ENCODE measurements at regions not wholly inside any gene's neighbourhood (a gene's known extent, or its start where the extent isn't known, plus 50 kb on each side); places are given as distances from the start of the nearest gene placed in this dataset.

DNA sequence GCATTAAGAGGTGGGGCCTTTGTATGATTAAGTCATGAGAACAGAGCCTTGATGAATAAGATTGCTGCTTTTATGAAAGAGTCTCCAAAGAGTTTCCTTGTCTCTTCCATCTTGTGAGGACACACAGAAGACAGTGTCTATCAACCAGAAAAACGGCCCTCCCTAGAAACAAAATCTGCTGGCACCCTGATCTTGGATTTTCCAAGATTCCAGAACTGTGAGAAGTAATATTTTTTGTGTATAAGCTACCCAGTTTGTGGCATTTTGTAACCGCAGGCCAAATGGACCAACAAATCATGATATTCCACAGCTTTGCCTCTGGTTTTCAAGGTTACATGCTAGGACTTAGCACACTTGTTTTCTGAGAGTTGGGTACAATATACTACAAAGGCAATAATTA is 687.8 kb downstream of the TDRD15 start:
- H3K36me3 ChIP-seq (ENCODE audit: control insufficient read depth, insufficient read depth, low read length): no peaks in the 10 kb centered on the region
- H3K4me3 ChIP-seq (replicated peaks; ENCODE audit: low read depth, low read length): no peak overlapping the region
- TF ChIP-seq, protein P1, sequence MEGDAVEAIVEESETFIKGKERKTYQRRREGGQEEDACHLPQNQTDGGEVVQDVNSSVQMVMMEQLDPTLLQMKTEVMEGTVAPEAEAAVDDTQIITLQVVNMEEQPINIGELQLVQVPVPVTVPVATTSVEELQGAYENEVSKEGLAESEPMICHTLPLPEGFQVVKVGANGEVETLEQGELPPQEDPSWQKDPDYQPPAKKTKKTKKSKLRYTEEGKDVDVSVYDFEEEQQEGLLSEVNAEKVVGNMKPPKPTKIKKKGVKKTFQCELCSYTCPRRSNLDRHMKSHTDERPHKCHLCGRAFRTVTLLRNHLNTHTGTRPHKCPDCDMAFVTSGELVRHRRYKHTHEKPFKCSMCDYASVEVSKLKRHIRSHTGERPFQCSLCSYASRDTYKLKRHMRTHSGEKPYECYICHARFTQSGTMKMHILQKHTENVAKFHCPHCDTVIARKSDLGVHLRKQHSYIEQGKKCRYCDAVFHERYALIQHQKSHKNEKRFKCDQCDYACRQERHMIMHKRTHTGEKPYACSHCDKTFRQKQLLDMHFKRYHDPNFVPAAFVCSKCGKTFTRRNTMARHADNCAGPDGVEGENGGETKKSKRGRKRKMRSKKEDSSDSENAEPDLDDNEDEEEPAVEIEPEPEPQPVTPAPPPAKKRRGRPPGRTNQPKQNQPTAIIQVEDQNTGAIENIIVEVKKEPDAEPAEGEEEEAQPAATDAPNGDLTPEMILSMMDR (IDR thresholded peaks at IDR 0.05; ENCODE audit: insufficient read depth, low read length, poor library complexity, severe bottlenecking): no peak
- DNase-seq (ENCODE audit: extremely low read depth, insufficient read length): no peak
- no peaks in the 10 kb centered on the region for H3K27me3 ChIP-seq (replicated peaks; ENCODE audit: control insufficient read depth, insufficient read depth, low read length)

- Histone ChIP-seq H3K4me3 (replicated peaks; ENCODE audit: low read depth, low read length) (no peak overlapping the region), H3K36me3 (ENCODE audit: control insufficient read depth, insufficient read depth, low read length) (no peaks in the 10 kb centered on the region), H3K27me3 (replicated peaks; ENCODE audit: control insufficient read depth, insufficient read depth, low read length) (no peaks in the 10 kb centered on the region)
- TF ChIP-seq, protein P1 (IDR thresholded peaks at IDR 0.05; ENCODE audit: insufficient read depth, low read length, poor library complexity, severe bottlenecking): no peak
- no peak for DNase-seq (ENCODE audit: extremely low read depth, insufficient read length)
Observed at GRCh38 chr2:21812766-21813165, 689.0 kb downstream of the TDRD15 start.

DNA sequence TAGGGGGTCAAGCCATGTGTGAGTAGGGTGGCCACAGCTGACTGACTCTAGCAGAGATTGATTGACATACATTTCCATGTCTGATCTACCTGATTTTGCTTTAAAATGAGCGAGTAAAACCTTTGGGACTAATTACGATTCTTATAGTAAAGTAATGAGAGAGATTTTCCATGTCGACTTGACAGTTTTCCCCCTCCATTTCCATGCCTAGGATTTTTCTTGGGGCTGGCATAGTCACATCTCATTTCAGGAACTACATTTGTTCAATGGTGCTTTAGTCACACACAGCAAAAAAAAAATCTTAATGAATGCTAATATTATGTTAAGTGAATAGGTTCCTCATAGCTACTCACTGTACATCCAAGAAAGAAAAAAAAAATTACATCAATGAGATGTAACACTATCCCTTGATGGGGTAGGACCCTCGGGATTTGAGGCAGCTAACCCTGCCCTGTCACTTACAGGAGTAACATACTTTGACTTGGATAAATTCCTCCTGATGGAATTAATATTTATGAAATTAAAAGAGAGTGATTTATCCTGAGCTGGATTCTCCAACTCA is 690.9 kb downstream of the TDRD15 start:
- TF ChIP-seq, protein P1 (IDR thresholded peaks at IDR 0.05; ENCODE audit: insufficient read depth, low read length, poor library complexity, severe bottlenecking): no peak
- no peaks in the 10 kb centered on the region for H3K27me3 ChIP-seq (replicated peaks; ENCODE audit: control insufficient read depth, insufficient read depth, low read length)
- no peaks in the 10 kb centered on the region for H3K36me3 ChIP-seq (ENCODE audit: control insufficient read depth, insufficient read depth, low read length)
- no peak overlapping the region for H3K4me3 ChIP-seq (replicated peaks; ENCODE audit: low read depth, low read length)
- no peak for DNase-seq (ENCODE audit: extremely low read depth, insufficient read length)

GRCh38 chr2:21818212-21818795 is 694.5 kb downstream of the TDRD15 start:
- no peak for DNase-seq (ENCODE audit: extremely low read depth, insufficient read length)
- TF ChIP-seq, protein P1 (IDR thresholded peaks at IDR 0.05; ENCODE audit: insufficient read depth, low read length, poor library complexity, severe bottlenecking): no peak
- Histone ChIP-seq H3K27me3 (replicated peaks; ENCODE audit: control insufficient read depth, insufficient read depth, low read length) (no peaks in the 10 kb centered on the region), H3K4me3 (replicated peaks; ENCODE audit: low read depth, low read length) (no peak overlapping the region), H3K36me3 (ENCODE audit: control insufficient read depth, insufficient read depth, low read length) (no peaks in the 10 kb centered on the region)

DNA sequence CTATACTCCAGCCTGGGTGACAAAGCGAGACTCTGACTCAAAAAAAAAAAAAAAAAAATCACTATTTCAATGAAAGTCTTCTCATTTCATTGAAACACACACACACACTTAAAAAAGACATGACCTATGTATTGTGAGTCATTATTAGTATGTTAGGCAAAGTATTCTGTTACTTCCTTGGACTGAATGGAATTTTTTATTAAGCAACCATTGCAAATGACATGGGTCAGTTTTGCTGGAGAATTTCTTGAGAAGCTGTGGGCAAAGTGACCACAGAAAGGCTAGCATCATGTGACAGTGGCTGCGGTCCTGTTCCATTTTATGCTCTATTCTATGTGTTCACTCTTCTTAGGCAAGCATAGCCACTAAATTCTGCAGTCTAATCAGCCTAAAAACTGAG is 695.7 kb downstream of the TDRD15 start:
- TF ChIP-seq, protein P1 (IDR thresholded peaks at IDR 0.05; ENCODE audit: insufficient read depth, low read length, poor library complexity, severe bottlenecking): no peak
- DNase-seq (ENCODE audit: extremely low read depth, insufficient read length): no peak
- H3K36me3 ChIP-seq (ENCODE audit: control insufficient read depth, insufficient read depth, low read length): no peaks in the 10 kb centered on the region
- no peaks in the 10 kb centered on the region for H3K27me3 ChIP-seq (replicated peaks; ENCODE audit: control insufficient read depth, insufficient read depth, low read length)
- no peak overlapping the region for H3K4me3 ChIP-seq (replicated peaks; ENCODE audit: low read depth, low read length)

- DNase-seq (ENCODE audit: extremely low read depth, insufficient read length): no peak
- no peak overlapping the region for H3K4me3 ChIP-seq (replicated peaks; ENCODE audit: low read depth, low read length)
- H3K27me3 ChIP-seq (replicated peaks; ENCODE audit: control insufficient read depth, insufficient read depth, low read length): no peaks in the 10 kb centered on the region
- no peaks in the 10 kb centered on the region for H3K36me3 ChIP-seq (ENCODE audit: control insufficient read depth, insufficient read depth, low read length)
- TF ChIP-seq, protein P1 (IDR thresholded peaks at IDR 0.05; ENCODE audit: insufficient read depth, low read length, poor library complexity, severe bottlenecking): no peak
Observed at GRCh38 chr2:21820271-21820670, 696.5 kb downstream of the TDRD15 start.
